ENCODE measurements at regions not wholly inside any gene's neighbourhood (a gene's known extent, or its start where the extent isn't known, plus 50 kb on each side); places are given as distances from the start of the nearest gene placed in this dataset.

DNA sequence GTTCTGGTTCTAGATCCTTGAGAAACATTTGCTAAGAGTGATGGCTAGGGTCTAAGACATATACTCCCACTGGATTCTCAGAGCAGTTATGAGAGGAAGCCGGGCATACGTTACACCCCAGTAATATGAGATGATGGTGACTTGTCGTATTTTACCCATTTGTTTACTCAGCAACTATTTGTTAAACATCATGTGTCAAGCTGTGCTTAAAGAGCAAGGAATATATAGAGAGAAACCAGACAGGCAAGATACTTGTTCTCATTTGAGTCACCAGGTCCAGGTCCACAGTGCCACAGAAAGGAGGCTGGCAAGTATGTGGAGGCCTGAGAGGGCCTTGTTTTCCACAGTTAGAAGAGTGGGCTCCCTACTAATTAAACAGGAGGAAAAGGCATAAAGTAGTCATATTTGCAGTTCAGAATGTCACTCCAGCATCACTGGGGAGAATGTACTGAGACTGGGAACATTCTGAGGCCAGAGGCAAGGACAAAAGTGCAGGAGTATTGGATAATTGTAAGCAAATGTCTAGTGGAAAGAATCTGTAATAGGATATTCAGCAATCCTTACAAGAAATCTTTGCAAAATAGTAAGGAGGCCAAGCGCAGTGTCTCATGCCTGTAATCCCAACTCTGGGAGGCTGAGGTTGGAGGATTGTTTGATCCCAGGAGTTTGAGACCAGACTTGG lies 142.2 kb downstream of the IRS2 start:
- no peak for DNase-seq

DNA sequence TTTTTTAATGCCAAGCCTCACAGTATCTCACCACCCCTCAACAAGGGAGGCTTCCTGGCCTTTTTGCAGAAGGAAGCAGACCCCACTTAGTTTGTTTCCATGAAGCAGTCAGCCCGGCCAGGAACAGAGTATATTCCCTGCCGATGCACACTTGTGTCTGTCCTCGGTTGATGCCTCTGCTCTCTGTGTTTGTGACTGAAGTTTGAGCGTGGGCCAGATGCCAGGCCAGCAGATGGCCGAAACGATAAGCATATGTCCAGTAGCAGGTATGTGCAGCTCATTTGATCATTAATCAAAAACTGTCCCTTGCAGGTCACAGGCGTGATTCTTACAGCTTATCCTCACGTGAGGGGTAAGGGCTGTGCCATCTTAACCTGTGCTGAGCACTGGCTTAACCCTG lies 144.0 kb downstream of the IRS2 start:
- no peak for DNase-seq

DNA sequence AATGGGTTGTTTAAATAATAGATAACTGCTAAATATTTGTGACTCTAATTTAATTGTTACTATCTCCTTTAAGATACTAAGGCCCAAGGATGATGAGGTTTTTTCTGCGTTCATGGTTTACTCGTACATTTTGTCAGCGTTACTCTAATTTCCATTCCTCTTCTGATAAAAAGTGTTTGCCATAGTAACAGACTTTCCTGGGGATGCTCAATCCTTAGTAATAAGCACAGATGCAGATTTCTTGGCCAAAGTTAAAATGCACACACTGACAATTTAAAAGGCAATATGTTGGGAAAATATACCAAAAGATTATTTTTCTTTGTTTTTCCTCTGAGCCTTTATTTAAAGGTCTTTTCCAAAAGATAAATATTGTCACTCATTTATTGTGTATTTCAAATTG lies 149.6 kb downstream of the IRS2 start:
- DNase-seq = no peak

DNA sequence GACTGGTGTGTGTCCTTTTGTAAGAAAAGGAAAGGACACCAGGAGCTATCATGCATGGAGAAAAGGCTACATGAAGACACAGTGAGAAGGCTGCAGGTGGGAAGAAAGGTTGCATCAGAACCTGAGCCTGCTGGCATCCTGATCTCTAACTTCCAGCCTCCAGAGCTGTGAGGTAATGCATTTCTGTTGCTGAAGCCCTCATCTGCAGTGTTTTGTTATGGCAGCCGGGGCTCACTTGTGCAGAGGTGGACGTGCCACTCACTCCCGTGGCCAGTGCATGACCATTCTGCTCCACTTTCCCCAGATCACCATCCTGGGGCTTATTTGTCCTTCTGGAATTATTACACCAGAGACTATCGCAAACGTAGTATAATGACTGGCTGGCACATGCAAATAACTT lies 155.3 kb downstream of the IRS2 start:
- no peak for DNase-seq

- no peak for DNase-seq
These were observed 156.1 kb downstream of the IRS2 start for GRCh38 chr13:109630271-109630670.

DNA sequence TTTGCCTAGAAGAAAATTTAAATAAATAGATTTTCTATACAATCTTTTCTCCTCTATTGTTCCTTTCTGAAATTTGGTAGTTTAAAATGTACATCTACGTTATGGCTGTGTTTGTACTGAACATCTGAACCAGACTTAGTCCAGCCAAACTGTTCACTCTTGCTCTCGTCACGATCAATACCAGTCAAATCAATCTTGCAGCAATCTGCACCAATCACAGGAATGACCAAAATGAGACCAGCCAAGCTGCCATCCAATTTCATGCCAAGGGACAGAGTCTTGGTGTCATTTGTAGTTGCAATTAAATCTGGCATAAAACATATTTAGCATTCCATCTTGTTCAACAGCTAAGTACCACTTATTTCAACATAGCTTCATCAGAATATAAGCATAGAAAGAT lies 156.6 kb downstream of the IRS2 start:
- no peak for DNase-seq

DNA sequence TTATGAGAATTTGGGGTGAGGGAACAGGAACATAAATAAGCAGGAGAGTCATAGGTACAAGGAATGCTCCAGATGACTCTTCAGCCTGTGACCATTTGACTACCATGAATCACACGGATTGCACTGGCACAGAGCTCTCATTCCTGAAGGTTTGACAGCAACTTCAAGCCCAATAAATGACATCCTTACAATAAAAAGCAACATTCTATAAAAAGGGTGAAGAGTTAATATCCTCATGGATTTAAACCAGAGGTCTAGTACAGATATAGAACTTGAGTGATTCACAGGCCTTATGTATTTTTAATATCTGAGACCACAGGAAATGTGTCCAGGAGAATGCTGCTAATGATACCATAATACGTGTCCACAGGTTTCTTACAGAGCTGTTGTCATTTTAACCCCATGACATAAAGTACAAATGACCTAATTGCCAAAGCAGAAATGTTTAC lies 158.1 kb downstream of the IRS2 start:
- DNase-seq = no peak

GRCh38 chr13:109627649-109628048 lies 158.7 kb downstream of the IRS2 start:
- DNase-seq = no peak

DNA sequence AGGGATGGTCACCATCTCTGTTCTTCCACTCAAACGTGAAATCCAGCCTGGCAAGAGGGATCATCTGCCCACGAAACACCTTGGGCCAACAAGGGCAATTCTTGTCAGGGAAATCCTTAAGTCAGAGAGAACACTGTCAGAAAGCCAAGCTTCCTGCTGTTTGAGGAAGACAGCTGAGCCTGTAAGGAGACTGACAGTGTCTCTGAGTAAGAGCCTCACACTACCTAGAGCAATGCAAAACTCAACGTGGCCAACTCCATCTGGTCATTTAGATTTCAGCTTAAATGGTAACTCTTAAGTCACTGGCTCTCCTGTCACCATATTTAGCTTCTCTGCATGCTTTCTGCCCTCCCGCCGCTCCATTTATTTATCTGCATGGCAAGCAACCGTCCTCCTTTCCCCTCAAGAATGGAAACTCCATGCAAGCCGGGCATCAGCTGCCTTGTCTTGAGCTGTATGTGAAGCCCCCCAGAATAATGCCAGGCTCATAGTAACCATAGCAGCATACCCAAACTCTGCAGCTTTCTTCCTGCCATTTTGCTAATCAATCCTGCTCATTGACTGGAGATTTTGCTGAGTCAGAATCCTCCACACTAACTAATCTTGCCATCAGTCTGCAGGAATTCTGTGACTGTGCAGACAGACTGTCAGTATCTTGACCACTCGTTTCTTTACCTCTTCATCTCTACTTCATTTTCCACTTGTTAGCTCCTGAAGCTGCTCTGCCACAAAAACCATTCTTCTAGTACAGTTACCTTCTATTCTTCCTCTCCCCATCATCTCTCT lies 159.8 kb downstream of the IRS2 start:
- no peak for DNase-seq

- DNase-seq = no peak
These were observed 161.2 kb downstream of the IRS2 start for GRCh38 chr13:109625156-109625555.

DNA sequence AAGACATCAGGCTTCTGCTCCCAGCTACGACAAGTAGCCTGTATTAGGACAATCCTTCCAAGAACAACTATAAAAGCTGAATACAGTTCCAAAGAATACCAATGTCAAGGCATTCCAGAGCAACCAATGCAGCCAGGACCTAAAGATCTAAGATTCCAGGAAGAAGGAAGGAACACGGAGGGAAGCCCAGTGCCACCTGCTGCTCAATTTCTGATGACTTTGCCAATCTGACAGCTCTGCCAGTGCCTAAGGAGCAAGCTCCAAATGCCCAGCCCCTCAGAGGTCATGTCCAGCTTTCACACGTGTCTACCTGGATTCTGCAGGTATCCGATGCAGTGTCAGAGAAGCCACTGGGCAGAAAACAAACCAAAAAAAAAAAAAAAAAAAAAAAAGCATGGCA lies 164.4 kb downstream of the IRS2 start:
- DNase-seq = no peak

- no peak for DNase-seq
These were observed 170.5 kb downstream of the IRS2 start for GRCh38 chr13:109615721-109616420.

GRCh38 chr13:109611912-109612691 lies 174.3 kb downstream of the IRS2 start:
- DNase-seq = no peak

GRCh38 chr13:109610517-109610916 lies 175.9 kb downstream of the IRS2 start:
- peak; percentile 26 for DNase-seq

- no peak for DNase-seq
These were observed 177.9 kb downstream of the IRS2 start for GRCh38 chr13:109608503-109608902.

DNA sequence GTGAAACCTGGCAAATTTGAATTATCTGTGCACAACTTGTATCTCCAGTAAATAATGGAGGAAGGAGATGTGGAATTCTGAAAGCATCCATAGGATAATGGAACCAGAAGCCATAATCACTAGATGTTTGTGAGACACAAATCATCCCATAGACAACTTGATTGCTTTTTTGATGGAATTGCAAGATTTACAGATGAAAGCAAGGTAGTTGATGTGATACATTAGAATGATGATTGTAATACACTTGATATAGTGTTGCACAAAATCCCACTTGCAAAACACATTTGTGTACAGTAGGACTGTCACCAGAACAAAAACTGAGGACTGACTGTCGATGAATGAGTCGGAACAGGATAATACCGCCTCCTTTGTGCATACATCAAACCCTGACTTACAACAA lies 178.3 kb downstream of the IRS2 start:
- DNase-seq = no peak

- no peak for DNase-seq
These were observed 179.9 kb downstream of the IRS2 start for GRCh38 chr13:109606520-109606919.

- DNase-seq = no peak
These were observed 180.5 kb downstream of the IRS2 start for GRCh38 chr13:109605846-109606245.

DNA sequence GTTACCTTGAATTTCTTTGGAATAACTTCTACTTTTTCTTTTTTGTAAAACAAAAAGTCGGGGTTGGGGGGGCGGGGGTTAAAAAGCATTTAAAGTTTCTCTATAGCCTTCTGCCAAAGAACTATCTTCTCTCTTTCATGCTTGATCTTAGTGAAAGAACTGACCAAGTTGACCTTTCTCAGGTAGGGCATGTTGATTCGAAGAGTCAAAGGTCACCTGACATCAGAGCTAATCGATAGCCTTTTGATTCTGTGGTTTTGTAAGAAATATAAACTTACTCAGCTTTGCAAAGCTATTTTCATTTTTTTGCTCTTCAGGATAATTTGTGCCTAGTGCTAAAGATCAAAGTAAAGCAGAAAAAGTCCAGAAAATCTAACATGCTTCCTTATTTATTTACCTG lies 181.5 kb downstream of the IRS2 start:
- no peak for DNase-seq

- DNase-seq = no peak
These were observed 184.0 kb downstream of the IRS2 start for GRCh38 chr13:109602356-109602755.

DNA sequence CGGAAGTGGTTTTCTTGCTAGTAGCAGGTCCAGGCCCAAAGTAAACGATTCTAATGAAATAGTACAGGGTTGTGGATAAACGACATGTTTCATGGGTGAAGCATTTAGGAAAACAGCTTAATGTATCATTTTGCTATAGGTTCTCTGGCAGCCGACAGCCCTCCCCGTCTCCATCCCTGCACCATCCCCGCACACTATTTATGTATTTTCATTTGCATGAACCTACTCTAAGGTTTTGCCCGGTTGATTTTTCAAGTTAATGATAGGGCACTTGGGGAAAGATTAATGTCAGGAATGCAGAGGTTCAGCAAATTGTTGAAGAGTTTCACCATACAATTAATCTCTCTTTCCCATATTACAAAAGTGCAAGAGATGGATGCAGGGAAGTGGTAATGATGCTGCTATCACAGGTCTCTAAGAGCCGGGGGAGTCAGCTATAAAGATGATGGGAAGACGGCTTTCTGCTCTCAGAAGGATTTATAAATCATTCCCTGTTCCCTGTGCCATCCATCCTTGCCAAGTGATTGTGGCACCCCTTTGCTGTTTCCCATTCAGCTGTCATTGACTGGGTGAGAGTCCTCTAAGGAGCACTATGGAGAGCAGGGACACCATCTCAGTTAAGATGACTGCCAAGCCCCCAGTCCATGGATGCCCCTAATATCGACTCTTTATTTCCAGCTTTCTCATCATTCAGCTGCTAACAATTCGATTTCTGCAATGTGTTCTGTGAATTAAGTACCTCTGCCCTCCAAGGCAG lies 186.3 kb downstream of the IRS2 start:
- DNase-seq = no peak

DNA sequence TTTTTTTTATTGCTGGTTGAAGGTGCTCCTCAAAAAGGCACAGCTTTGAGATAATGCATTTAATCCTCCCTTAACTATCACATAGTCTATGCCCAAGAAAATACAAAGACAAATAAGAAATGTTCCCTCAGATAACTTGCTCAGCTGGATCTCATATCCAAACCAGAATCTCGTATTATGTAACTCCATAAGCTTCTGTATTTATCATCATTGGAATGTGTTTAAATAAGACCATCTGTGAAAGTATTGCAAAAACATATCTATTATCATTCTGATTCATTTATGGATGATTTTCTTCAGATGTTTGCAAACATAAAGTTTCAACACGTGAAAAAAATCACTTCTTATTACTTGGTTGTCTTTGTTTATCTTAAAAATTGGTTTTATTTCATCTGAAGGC lies 190.9 kb downstream of the IRS2 start:
- DNase-seq = no peak
